Ectodermal cell (in vitro differentiated cells): ENCODE measurements at regions not wholly inside any gene's neighbourhood (a gene's known extent, or its start where the extent isn't known, plus 50 kb on each side); places are given as distances from the start of the nearest gene placed in this dataset.

ENCODE experiments used
- H3K27ac ChIP-seq: 2 replicates; pipeline ENCODE4 v1.7.0; 2013; ENCODE audit warnings: mild to moderate bottlenecking, low read depth, low read length; ENCODE audit not compliant: insufficient read depth, poor library complexity, severe bottlenecking
- H3K27me3 ChIP-seq: 2 replicates; pipeline ENCODE4 v1.7.0; 2013; ENCODE audit warnings: mild to moderate bottlenecking, low read length; ENCODE audit not compliant: insufficient read depth, control insufficient read depth, poor library complexity, severe bottlenecking
- H3K36me3 ChIP-seq: one replicate; pipeline ENCODE4 v1.7.0; 2013; ENCODE audit warnings: low read length; ENCODE audit not compliant: control insufficient read depth, insufficient read depth
- H3K4me1 ChIP-seq: one replicate; pipeline ENCODE4 v1.7.0; 2013; ENCODE audit warnings: low read length; ENCODE audit not compliant: control insufficient read depth, insufficient read depth
- H3K4me3 ChIP-seq: 2 replicates; pipeline ENCODE4 v1.7.0; 2013; ENCODE audit warnings: low read depth, low read length, control low read depth; ENCODE audit not compliant: insufficient read depth
- H3K9me3 ChIP-seq: 2 replicates; pipeline ENCODE4 v1.7.0; 2013; ENCODE audit warnings: mild to moderate bottlenecking, low read length, moderate library complexity; ENCODE audit not compliant: control insufficient read depth
- WGBS, 2 experiments: methylation state at CpG; one replicate each; pipeline ENCODE4 v1.1.7; 2013; ENCODE audit warnings: missing lambda C conversion rate in 2 of 2; 5-methylcytosine and 5-hydroxymethylcytosine counted together

DNA sequence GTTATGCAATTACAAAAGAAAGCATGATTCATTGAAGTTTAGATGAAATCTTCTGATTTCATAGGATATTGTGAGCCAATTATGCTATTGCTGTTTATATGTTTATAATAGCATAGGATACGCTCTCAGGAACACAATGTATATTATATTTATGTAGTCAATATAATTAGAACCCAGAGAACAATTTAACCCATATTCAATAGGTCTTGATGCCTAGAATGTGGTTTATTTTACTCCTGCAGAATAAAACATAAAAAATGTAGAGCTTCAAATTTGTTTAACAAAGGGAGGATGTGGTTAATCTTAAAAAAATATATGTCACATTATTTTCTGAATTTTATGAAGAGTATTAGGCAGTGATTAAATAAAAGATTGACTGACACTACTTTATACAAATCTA lies 380.8 kb upstream of the SPRY2 start:
- peaks cover 10% of the 10 kb centered on the region for H3K4me1 ChIP-seq
- no peaks in the 10 kb centered on the region for H3K9me3 ChIP-seq
- H3K27ac ChIP-seq: no peak overlapping the region
- no peaks in the 10 kb centered on the region for H3K27me3 ChIP-seq
- WGBS, 2 experiments: no CpG with 5 or more reads among the region's 1 CpG
- H3K36me3 ChIP-seq: no peaks in the 10 kb centered on the region
- no peak overlapping the region for H3K4me3 ChIP-seq

DNA sequence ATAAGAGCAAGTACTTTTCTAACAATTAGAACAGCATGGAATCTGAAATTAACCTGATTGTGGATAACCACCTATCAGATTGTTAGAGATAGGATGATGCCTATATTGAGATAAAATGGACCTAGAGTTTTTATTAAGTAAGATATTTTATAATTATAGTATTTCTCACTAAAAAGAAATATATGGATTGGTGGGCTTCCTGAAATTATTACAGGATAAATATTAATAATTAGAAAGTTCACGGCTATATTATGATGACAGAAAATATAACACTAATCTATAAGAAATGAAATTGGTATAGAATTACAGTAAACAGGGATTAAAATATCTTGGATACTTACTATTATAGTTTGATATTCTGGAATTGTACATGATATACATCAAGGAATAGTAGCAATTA lies 378.0 kb upstream of the SPRY2 start:
- H3K27ac ChIP-seq: no peak overlapping the region
- WGBS, 2 experiments: no CpG with 5 or more reads among the region's 1 CpG
- H3K36me3 ChIP-seq: no peaks in the 10 kb centered on the region
- H3K4me1 ChIP-seq: peaks cover 10% of the 10 kb centered on the region
- H3K9me3 ChIP-seq: no peaks in the 10 kb centered on the region
- no peak overlapping the region for H3K4me3 ChIP-seq
- H3K27me3 ChIP-seq: no peaks in the 10 kb centered on the region

- H3K4me3 ChIP-seq: no peak overlapping the region
- H3K27ac ChIP-seq: no peak overlapping the region
- whole genome bisulfite sequencing, 2 experiments: 71 to 88% methylated on average over 4 of the region's 4 CpGs
- no peaks in the 10 kb centered on the region for H3K36me3 ChIP-seq
- peaks cover 10% of the 10 kb centered on the region for H3K4me1 ChIP-seq
- no peaks in the 10 kb centered on the region for H3K9me3 ChIP-seq
- no peaks in the 10 kb centered on the region for H3K27me3 ChIP-seq
These were observed 376.9 kb upstream of the SPRY2 start for GRCh38 chr13:80717776-80718175.

DNA sequence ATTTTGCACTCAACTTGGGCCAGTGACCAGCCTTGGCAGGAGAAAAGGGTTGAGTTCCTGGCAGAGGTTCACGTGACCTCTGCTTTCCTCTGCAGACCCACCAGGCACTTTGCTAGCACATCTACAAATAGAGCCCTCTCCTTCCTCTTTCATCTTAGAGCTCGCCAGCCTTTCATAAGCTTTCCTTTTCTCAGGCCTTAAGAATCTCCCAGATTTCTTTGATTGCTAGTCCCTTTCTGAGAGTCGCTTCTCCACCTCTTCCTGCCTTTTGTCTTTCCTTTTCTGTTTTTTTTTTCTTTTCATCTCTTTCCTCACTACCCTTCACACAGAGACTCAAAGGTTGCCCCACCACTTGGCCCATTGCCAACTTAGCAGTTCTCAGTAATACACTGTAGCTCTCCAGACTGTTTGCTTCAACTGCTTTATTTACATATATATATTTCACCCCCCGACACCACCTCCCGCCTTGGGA lies 375.7 kb upstream of the SPRY2 start:
- H3K27ac ChIP-seq: no peak overlapping the region
- no peaks in the 10 kb centered on the region for H3K27me3 ChIP-seq
- no peak overlapping the region for H3K4me3 ChIP-seq
- H3K36me3 ChIP-seq: no peaks in the 10 kb centered on the region
- peaks cover 10% of the 10 kb centered on the region for H3K4me1 ChIP-seq
- no peaks in the 10 kb centered on the region for H3K9me3 ChIP-seq
- 39 to 43% methylated on average over 3 of the region's 5 CpGs for WGBS, 2 experiments

GRCh38 chr13:80712026-80712425 lies 371.1 kb upstream of the SPRY2 start:
- 94 to 96% methylated on average over 2 of the region's 2 CpGs for WGBS, 2 experiments
- Histone ChIP-seq H3K4me1 (no peaks in the 10 kb centered on the region), H3K4me3 (no peak overlapping the region), H3K36me3 (no peaks in the 10 kb centered on the region), H3K27ac (no peak overlapping the region), H3K27me3 (no peaks in the 10 kb centered on the region), H3K9me3 (no peaks in the 10 kb centered on the region)

DNA sequence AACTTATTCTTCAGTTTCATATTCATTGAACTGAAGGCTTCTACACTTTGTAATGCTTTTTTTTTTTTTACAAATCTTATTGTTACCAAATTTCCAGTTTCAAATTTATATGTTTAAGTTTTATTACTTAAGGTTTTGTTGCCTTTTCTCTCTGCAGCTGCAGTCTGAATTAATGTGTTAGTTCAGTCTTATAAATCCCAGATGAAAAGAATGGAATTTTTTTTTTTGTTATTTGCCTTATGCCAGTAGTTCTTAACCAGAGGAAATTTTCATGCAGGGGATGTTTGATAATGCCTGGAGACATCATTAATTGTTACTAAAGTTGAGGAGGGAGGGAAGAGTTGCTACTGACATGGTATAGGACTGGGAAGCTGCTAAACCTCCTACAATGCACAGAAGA lies 367.9 kb upstream of the SPRY2 start:
- Histone ChIP-seq H3K4me1 (no peaks in the 10 kb centered on the region), H3K27ac (no peak overlapping the region), H3K36me3 (no peaks in the 10 kb centered on the region), H3K27me3 (no peaks in the 10 kb centered on the region), H3K4me3 (no peak overlapping the region), H3K9me3 (no peaks in the 10 kb centered on the region)

DNA sequence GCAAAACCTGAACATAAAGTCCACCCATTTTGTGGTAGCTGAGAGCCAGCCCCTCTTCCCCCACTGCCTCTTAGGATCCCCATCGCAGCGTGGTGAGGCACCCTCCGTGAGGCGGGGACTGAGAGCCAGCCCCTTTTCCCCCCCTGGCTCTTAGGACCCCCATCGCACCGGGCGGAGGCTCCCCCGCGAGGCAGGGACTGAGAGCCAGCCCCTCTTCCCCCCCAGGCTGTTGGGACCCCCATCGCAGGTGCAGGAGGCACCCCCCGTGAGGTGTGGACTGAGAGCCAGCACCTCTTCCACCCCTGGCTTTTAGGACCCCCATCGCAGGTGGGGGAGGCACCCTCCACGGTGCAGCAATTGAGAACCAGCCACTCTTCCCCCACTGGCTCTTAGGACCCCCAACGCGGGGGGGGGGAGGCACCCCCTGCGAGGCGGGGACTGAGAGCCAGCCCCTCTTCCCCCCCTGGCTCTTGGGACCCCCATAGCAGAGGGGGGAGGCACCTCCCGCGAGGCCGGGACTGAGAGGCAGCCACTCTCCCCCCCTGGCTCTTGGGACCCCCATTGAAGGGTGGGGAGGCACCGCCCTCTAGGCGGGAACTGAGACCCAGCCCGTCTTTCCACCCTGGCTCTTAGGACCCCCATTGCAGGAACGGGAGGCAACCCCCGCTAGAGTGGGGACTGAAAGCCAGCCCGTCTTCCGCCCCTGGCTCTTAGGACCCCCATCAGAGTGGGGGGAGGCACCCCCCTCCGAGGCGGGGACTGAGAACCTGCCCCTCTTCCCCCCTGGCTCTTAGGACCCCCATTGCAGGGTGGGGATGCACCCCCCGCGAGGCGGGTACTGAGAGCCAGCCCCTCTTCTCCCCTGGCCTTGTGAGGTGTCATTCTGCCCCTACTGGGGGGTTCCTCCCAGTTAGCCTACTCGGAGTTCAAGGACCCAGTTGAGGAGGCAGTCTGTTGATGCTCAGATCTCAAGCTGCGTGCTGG lies 366.4 kb upstream of the SPRY2 start:
- H3K4me1 ChIP-seq: no peaks in the 10 kb centered on the region
- no peaks in the 10 kb centered on the region for H3K9me3 ChIP-seq
- H3K27ac ChIP-seq: no peak overlapping the region
- H3K36me3 ChIP-seq: no peaks in the 10 kb centered on the region
- no peaks in the 10 kb centered on the region for H3K27me3 ChIP-seq
- H3K4me3 ChIP-seq: no peak overlapping the region
- WGBS, 2 experiments: 93 to 96% methylated on average over 28 to 33 of the region's 34 CpGs

DNA sequence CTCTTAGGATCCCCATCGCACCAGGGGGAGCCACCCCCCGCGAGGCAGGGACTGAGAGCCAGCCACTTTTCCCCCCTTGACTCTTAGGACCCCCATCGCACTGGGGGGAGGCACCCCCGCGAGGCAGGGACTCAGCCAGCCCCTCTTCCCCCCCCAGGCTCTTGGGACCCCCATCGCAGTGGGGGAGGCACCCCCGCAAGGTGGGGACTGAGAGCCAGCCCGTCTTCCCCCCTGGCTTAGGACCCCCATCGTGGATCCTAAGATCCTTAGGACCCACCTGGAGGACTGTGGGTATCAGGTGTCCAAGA lies 365.2 kb upstream of the SPRY2 start:
- Histone ChIP-seq H3K9me3 (no peaks in the 10 kb centered on the region), H3K4me1 (no peaks in the 10 kb centered on the region), H3K27me3 (no peaks in the 10 kb centered on the region), H3K36me3 (no peaks in the 10 kb centered on the region), H3K27ac (no peak overlapping the region), H3K4me3 (no peak overlapping the region)
- 93 to 97% methylated on average over 6 to 10 of the region's 10 CpGs for whole genome bisulfite sequencing, 2 experiments

GRCh38 chr13:80705371-80706163 lies 364.6 kb upstream of the SPRY2 start:
- H3K36me3 ChIP-seq: no peaks in the 10 kb centered on the region
- no peaks in the 10 kb centered on the region for H3K27me3 ChIP-seq
- no peaks in the 10 kb centered on the region for H3K4me1 ChIP-seq
- H3K9me3 ChIP-seq: no peaks in the 10 kb centered on the region
- H3K27ac ChIP-seq: no peak overlapping the region
- WGBS, 2 experiments: 91 to 92% methylated on average over 21 to 27 of the region's 30 CpGs
- H3K4me3 ChIP-seq: no peak overlapping the region

GRCh38 chr13:80704369-80704768 lies 363.4 kb upstream of the SPRY2 start:
- Histone ChIP-seq H3K27ac (no peak overlapping the region), H3K4me3 (no peak overlapping the region), H3K27me3 (no peaks in the 10 kb centered on the region), H3K9me3 (no peaks in the 10 kb centered on the region), H3K4me1 (no peaks in the 10 kb centered on the region), H3K36me3 (no peaks in the 10 kb centered on the region)
- 93 to 94% methylated on average over 19 to 20 of the region's 20 CpGs for WGBS, 2 experiments
